GM12892 (cell line): ENCODE measurements at regions not wholly inside any gene's neighbourhood (a gene's known extent, or its start where the extent isn't known, plus 50 kb on each side); places are given as distances from the start of the nearest gene placed in this dataset.

ENCODE experiments used
- POLR2A ChIP-seq: IDR thresholded peaks from 2 replicates; pipeline ENCODE4 v1.6.1; 2011; ENCODE audit warnings: low read depth, low read length, control low read depth
- POLR2AphosphoS5 ChIP-seq: IDR thresholded peaks from 2 replicates; pipeline ENCODE4 v1.6.1; 2011; ENCODE audit warnings: low read depth, low read length, control low read depth

DNA sequence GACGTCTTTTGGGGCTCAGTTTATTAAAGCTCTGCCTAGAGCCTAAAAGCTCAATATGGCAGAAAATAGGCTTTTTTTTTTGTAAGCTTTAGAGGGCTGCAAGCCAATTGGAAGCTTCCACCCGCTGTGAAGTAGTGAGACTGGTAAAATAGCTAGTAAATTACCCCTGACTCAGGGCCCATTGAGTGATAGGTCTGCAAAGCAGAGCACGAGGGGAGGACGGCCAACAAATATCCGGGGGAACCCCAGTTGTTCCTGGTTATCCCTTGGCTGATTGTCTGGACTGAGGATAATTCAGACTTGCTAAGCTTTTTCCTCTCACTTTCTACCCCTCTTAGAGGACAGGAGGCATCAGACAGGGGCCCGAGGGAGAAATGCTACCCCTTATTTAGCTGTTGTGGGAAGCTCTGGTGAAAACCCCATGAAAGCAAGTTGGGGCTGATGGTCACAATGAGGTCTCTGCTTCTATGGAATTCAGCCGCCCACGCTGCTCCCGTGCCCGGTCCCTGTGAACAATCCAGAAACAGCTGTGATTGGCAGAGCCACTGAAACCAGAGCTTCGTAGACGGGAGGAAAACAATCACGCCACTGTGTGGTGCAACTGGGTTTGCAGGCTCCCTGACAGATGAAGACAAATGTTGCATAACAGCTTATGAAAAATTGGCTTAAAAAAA, 141.9 kb upstream of the LGALSL start:
- TF ChIP-seq POLR2AphosphoS5 (no peak), POLR2A (no peak)
